Vagina (tissue), 2 donors: ENCODE measurements at regions not wholly inside any gene's neighbourhood (a gene's known extent, or its start where the extent isn't known, plus 50 kb on each side); places are given as distances from the start of the nearest gene placed in this dataset.

Experiments
- DNase-seq, 2 donors: peaks; one replicate each; pipeline ENCODE4 v3.0.0-alpha.2; 2017; ENCODE audit errors: extremely low spot score in 2 of 2
- H3K27ac ChIP-seq: fragments of 200-600 bp; sonication (generic); one replicate; pipeline ENCODE4 v1.5.1; 2019
- H3K27me3 ChIP-seq: fragments of 200-600 bp; sonication (generic); one replicate; pipeline ENCODE4 v1.5.1; 2019
- H3K36me3 ChIP-seq, 2 donors: fragments of 200-600 bp; sonication (generic); one replicate each; pipeline ENCODE4 v1.5.1; 2017 to 2019
- H3K4me1 ChIP-seq: fragments of 200-600 bp; sonication (generic); one replicate; pipeline ENCODE4 v1.5.1; 2019
- H3K4me3 ChIP-seq, 2 donors: fragments of 200-600 bp; sonication (generic); 1 replicate in 1 of 2; 2 replicates in 1 of 2; pipeline ENCODE4 v1.5.1; 2016 to 2019
- H3K9me3 ChIP-seq: fragments of 200-600 bp; sonication (generic); one replicate; pipeline ENCODE4 v1.5.1; 2019
- CTCF ChIP-seq, 3 experiments: fragments of 450-650 bp in 2 of 3; fragments of 200-600 bp in 1 of 3; sonication (generic) in 1 of 3; IDR thresholded peaks; one replicate each; pipeline ENCODE4 v1.5.1; 2017 to 2019; ENCODE audit warnings: antibody characterized with exemption in 3 of 3, mild to moderate bottlenecking in 2 of 3, moderate library complexity in 2 of 3
- POLR2A ChIP-seq, 2 donors: fragments of 450-650 bp; IDR thresholded peaks; one replicate each; pipeline ENCODE4 v1.6.1; 2017; ENCODE audit warnings: antibody characterized with exemption in 2 of 2, mild to moderate bottlenecking in 2 of 2, moderate library complexity in 2 of 2
- POLR2AphosphoS5 ChIP-seq, 2 donors: sonication (generic); formaldehyde crosslinking; IDR thresholded peaks; one replicate each; pipeline ENCODE4 v1.9.0; 2017; ENCODE audit warnings: antibody characterized with exemption in 2 of 2, mild to moderate bottlenecking in 2 of 2, low read depth in 1 of 2; ENCODE audit not compliant: insufficient read depth in 1 of 2
- intact Hi-C: fragments of 100-400 bp; cut with DNase I; formaldehyde crosslinking; loops from one replicate; pipeline ENCODE4 v1.15.1; 2023

- no peak for TF ChIP-seq POLR2AphosphoS5 (IDR thresholded peaks at IDR 0.05; ENCODE audit: insufficient read depth in 1 of 2, low read depth in 1 of 2)
- no peak for TF ChIP-seq POLR2A (IDR thresholded peaks at IDR 0.05)
- TF ChIP-seq CTCF (IDR thresholded peaks at IDR 0.05): no peak
- H3K27me3 ChIP-seq: no peaks in the 10 kb centered on the region
- H3K36me3 ChIP-seq: no peaks in the 10 kb centered on the region
- no peaks in the 10 kb centered on the region for H3K9me3 ChIP-seq
- intact Hi-C loops: no loop called here
- no peak for DNase-seq
- H3K4me3 ChIP-seq: no peak overlapping the region
- no peaks in the 10 kb centered on the region for H3K4me1 ChIP-seq
- H3K27ac ChIP-seq: no peak overlapping the region
Measured at GRCh38 chr6:88459643-88460042, 293.5 kb upstream of the CNR1 start.

- Histone ChIP-seq H3K9me3 (no peaks in the 10 kb centered on the region), H3K4me3 (no peak overlapping the region), H3K4me1 (no peaks in the 10 kb centered on the region), H3K27me3 (no peaks in the 10 kb centered on the region), H3K27ac (no peak overlapping the region), H3K36me3 (no peaks in the 10 kb centered on the region)
- no peak for DNase-seq
- TF ChIP-seq CTCF (IDR thresholded peaks at IDR 0.05): no peak
- no peak for TF ChIP-seq POLR2AphosphoS5 (IDR thresholded peaks at IDR 0.05; ENCODE audit: insufficient read depth in 1 of 2, low read depth in 1 of 2)
- TF ChIP-seq POLR2A (IDR thresholded peaks at IDR 0.05): no peak
- intact Hi-C loops: no loop called here
Measured at GRCh38 chr6:88459189-88459588, 293.0 kb upstream of the CNR1 start.

DNA sequence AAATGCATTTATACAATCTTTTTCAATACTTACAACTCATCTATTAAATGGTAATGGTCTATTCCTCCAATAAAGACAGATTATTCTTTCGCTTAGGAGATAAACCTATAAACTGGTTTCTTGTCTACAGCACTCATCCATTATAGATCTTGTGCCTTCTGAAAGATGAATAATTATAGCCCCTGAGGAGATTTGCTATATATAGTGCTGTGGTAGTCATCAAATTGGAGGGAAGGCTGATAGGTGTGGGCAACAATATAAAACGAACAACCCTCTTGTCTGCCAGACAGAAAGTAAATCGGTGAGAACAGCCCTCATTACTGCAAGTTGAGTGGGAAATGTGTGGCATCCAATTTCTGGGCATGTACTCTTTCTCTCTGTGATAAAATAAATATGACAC, 292.5 kb upstream of the CNR1 start:
- Histone ChIP-seq H3K9me3 (no peaks in the 10 kb centered on the region), H3K27me3 (no peaks in the 10 kb centered on the region), H3K4me1 (no peaks in the 10 kb centered on the region), H3K4me3 (no peak overlapping the region), H3K36me3 (no peaks in the 10 kb centered on the region), H3K27ac (no peak overlapping the region)
- TF ChIP-seq CTCF (IDR thresholded peaks at IDR 0.05): no peak
- no peak for TF ChIP-seq POLR2A (IDR thresholded peaks at IDR 0.05)
- TF ChIP-seq POLR2AphosphoS5 (IDR thresholded peaks at IDR 0.05; ENCODE audit: insufficient read depth in 1 of 2, low read depth in 1 of 2): no peak
- no peak for DNase-seq
- intact Hi-C loops: no loop called here

DNA sequence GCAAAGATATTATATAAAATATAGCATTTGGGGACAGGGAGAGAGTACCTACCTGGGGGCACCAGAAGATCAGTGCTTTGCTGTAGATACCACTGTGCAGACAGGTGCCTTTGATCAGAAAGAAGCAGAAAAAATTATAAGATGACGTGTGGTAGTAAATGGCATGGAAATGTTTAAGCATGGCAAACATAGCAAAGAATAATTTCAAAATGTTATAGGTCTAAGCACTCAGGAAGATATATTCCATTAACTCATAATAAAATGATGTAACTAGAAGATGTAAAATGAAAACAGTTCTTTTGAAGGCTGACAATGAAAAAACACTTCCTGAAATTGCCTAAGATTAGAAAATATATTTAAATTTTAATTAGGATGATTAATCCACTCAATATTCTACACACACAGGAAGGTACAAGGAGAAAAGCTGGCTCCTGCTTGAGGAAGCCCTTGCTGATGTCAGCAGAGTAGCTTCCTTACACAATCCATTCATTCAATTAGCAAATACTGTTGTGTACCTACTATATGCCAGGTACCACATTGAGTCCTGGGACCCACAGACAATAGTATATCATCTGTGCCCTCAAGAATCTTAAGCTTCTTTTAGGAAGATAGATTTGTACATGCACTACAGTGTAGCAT, 290.2 kb upstream of the CNR1 start:
- no peak for TF ChIP-seq CTCF (IDR thresholded peaks at IDR 0.05)
- TF ChIP-seq POLR2A (IDR thresholded peaks at IDR 0.05): no peak
- no peak for TF ChIP-seq POLR2AphosphoS5 (IDR thresholded peaks at IDR 0.05; ENCODE audit: insufficient read depth in 1 of 2, low read depth in 1 of 2)
- DNase-seq: no peak
- intact Hi-C loops: no loop called here

GRCh38 chr6:88455317-88455716, 289.2 kb upstream of the CNR1 start:
- intact Hi-C loops: no loop called here
- Histone ChIP-seq H3K27me3 (no peaks in the 10 kb centered on the region), H3K9me3 (no peaks in the 10 kb centered on the region), H3K36me3 (no peaks in the 10 kb centered on the region), H3K27ac (no peak overlapping the region), H3K4me1 (no peaks in the 10 kb centered on the region), H3K4me3 (no peak overlapping the region)
- DNase-seq: no peak
- no peak for TF ChIP-seq CTCF (IDR thresholded peaks at IDR 0.05)
- no peak for TF ChIP-seq POLR2A (IDR thresholded peaks at IDR 0.05)
- TF ChIP-seq POLR2AphosphoS5 (IDR thresholded peaks at IDR 0.05; ENCODE audit: insufficient read depth in 1 of 2, low read depth in 1 of 2): no peak

More for the DNA sequence above, 290.2 kb upstream of the CNR1 start:
- Histone ChIP-seq H3K4me3 (no peak overlapping the region), H3K36me3 (no peaks in the 10 kb centered on the region), H3K27ac (no peak overlapping the region), H3K9me3 (no peaks in the 10 kb centered on the region), H3K27me3 (no peaks in the 10 kb centered on the region), H3K4me1 (no peaks in the 10 kb centered on the region)
